Hematopoietic multipotent progenitor cell treated with erythropoietin and hydrocortisone succinate and interleukin-3 and kit ligand, for 4 days (in vitro differentiated cells): ENCODE measurements at regions not wholly inside any gene's neighbourhood (a gene's known extent, or its start where the extent isn't known, plus 50 kb on each side); places are given as distances from the start of the nearest gene placed in this dataset.
"Not testable (repeated sequence)": the region's sequence is repeated elsewhere in the genome, so short reads cannot be mapped to it uniquely, and the experiment has no call there.

Source experiments
- DNase-seq: peaks from one replicate; pipeline ENCODE4 v3.0.0-alpha.2; 2015

GRCh38 chr9:85487872-85488271 is 253.9 kb downstream of the AGTPBP1 start:
- no peak for DNase-seq

- no peak for DNase-seq
Measured at GRCh38 chr9:85484235-85484634, 257.5 kb downstream of the AGTPBP1 start.

GRCh38 chr9:85483208-85483607 is 258.5 kb downstream of the AGTPBP1 start:
- peak; percentile 1 for DNase-seq

GRCh38 chr9:85479305-85479704 is 262.4 kb downstream of the AGTPBP1 start:
- no peak for DNase-seq

- DNase-seq = no peak
Measured at GRCh38 chr9:85478847-85479246, 262.9 kb downstream of the AGTPBP1 start.

- not testable (repeated sequence) for DNase-seq
Measured at GRCh38 chr9:85474896-85475295, 266.9 kb downstream of the AGTPBP1 start.

- DNase-seq = no peak
Measured at GRCh38 chr9:85471791-85472190, 270.0 kb downstream of the AGTPBP1 start.

GRCh38 chr9:85469041-85469440 is 272.7 kb downstream of the AGTPBP1 start:
- DNase-seq = no peak

- DNase-seq = no peak
Measured at GRCh38 chr9:85466834-85467233, 274.9 kb downstream of the AGTPBP1 start.

- not testable (repeated sequence) for DNase-seq
Measured at GRCh38 chr9:85458114-85458864, 283.5 kb downstream of the AGTPBP1 start.

- no peak for DNase-seq
Measured at GRCh38 chr9:85453850-85454249, 287.9 kb downstream of the AGTPBP1 start.

GRCh38 chr9:85452841-85453240 is 288.9 kb downstream of the AGTPBP1 start:
- no peak for DNase-seq

- DNase-seq = no peak
Measured at GRCh38 chr9:85451680-85452079, 290.1 kb downstream of the AGTPBP1 start.

- no peak for DNase-seq
Measured at GRCh38 chr9:85445887-85446286, 295.9 kb downstream of the AGTPBP1 start.

GRCh38 chr9:85444243-85444642 is 297.5 kb downstream of the AGTPBP1 start:
- DNase-seq = no peak

GRCh38 chr9:85443190-85443598 is 298.6 kb downstream of the AGTPBP1 start:
- DNase-seq = no peak

- DNase-seq = no peak
Measured at GRCh38 chr9:85439791-85440190, 302.0 kb downstream of the AGTPBP1 start.

- not testable (repeated sequence) for DNase-seq
Measured at GRCh38 chr9:85433956-85434355, 307.8 kb downstream of the AGTPBP1 start.

- DNase-seq = peak; percentile 35
Measured at GRCh38 chr9:85433551-85433950, 308.2 kb downstream of the AGTPBP1 start.

- no peak for DNase-seq
Measured at GRCh38 chr9:85433046-85433445, 308.7 kb downstream of the AGTPBP1 start.

GRCh38 chr9:85432599-85432998 is 309.2 kb downstream of the AGTPBP1 start:
- DNase-seq = no peak

- DNase-seq = no peak
Measured at GRCh38 chr9:85431339-85432102, 310.2 kb downstream of the AGTPBP1 start.

- DNase-seq = no peak
Measured at GRCh38 chr9:85430659-85431338, 311.0 kb downstream of the AGTPBP1 start.

- DNase-seq = no peak
Measured at GRCh38 chr9:85428230-85428629, 313.5 kb downstream of the AGTPBP1 start.
